AG04449 (cell line): ENCODE measurements at regions not wholly inside any gene's neighbourhood (a gene's known extent, or its start where the extent isn't known, plus 50 kb on each side); places are given as distances from the start of the nearest gene placed in this dataset.

ENCODE experiments used
- CTCF ChIA-PET: fragments of 350-600 bp; formaldehyde crosslinking; extraction: SDS; loops from one replicate; lab custom pipeline; 2021; ENCODE audit warnings: antibody characterized with exemption; lab: Yijun Ruan, JAX
- POLR2A ChIA-PET: fragments of 400-600, 350-600 bp; formaldehyde crosslinking; extraction: SDS; loops from one replicate; lab custom pipeline; 2020; ENCODE audit warnings: antibody characterized with exemption, inconsistent platforms; lab: Yijun Ruan, JAX
- DNase-seq: peaks from one replicate; pipeline ENCODE4 v3.0.0-alpha.2; 2010; ENCODE audit warnings: low read depth, low spot score
- H3K4me3 ChIP-seq: 2 replicates; pipeline ENCODE4 v1.5.1; 2011; ENCODE audit warnings: low read depth, mild to moderate bottlenecking, control low read depth, low read length
- TF ChIP-seq, protein P1 (sequence below): IDR thresholded peaks from one replicate; pipeline ENCODE4 v1.5.1; 2011; ENCODE audit warnings: mild to moderate bottlenecking, moderate library complexity, low read length, control low read depth, inconsistent platforms; ENCODE audit not compliant: insufficient read depth; ENCODE audit errors: missing control alignments

DNA sequence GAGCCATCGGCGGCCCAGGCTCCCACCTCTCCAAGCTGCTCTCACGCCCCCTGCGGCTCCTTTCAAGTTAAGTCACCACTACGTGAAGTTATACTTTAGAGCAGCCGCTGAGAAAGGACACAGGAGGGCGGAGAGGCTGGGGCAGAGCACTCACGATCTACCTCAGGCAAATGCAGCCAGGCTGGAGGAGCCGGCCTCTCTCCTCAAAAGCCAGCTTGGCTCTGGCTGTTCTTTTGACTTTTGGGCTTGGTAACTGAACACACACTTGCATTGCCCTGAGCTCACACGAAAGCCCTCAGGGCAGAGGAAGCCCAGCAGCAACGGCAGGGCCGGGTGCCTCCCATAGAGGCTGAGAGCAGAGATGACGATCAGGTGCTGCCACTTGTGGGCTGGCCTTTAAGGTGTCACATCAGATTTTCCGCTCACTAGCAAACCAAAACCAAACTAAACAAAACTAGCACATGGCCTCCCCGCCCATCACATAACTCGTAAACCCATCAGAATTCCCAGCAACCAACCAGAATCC lies 75.2 kb downstream of the PITPNM2 start:
- TF ChIP-seq, protein P1, sequence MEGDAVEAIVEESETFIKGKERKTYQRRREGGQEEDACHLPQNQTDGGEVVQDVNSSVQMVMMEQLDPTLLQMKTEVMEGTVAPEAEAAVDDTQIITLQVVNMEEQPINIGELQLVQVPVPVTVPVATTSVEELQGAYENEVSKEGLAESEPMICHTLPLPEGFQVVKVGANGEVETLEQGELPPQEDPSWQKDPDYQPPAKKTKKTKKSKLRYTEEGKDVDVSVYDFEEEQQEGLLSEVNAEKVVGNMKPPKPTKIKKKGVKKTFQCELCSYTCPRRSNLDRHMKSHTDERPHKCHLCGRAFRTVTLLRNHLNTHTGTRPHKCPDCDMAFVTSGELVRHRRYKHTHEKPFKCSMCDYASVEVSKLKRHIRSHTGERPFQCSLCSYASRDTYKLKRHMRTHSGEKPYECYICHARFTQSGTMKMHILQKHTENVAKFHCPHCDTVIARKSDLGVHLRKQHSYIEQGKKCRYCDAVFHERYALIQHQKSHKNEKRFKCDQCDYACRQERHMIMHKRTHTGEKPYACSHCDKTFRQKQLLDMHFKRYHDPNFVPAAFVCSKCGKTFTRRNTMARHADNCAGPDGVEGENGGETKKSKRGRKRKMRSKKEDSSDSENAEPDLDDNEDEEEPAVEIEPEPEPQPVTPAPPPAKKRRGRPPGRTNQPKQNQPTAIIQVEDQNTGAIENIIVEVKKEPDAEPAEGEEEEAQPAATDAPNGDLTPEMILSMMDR, result peak; percentile 17
- ChIA-PET CTCF (interaction anchor here (0.6 to 1.3 kb wide), 3 partner anchors 31 to 164 kb away, joined by 3 read pairs; no protein-coding TSS in a partner anchor), POLR2A (no interaction called here)
- H3K4me3 ChIP-seq, result no peak overlapping the region
- DNase-seq, result no peak

DNA sequence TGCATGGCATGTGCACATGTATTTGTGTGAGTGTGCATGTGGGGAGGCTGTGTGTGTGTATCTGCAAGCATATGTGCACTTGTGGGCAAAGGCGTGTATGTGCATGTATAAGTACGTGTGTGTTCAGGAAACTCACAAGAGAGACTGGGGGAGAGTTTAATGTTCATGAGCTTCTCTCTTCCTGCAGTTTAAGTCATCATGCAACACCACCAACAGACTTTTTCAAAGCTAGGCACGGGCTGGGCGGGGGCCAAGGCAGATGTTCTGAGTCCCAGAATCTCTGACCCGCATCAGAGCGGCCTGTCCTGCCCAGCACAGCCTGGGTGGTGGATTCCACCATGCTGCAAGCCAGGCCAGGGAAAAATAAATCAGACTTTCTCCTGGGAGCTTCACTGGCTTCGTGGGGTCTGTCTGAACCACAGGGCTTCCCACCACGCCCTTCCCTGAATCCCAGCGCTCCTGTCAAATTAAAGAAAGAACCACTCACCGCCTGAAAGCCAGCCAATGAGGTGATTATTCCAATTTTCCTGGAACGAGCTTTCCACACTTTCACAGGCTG lies 75.7 kb downstream of the PITPNM2 start:
- POLR2A ChIA-PET, result no interaction called here
- TF ChIP-seq, protein P1, result no peak
- CTCF ChIA-PET, result interaction anchor here (1.1 to 1.3 kb wide), 3 partner anchors 15 to 94 kb away, joined by 3 read pairs; no protein-coding TSS in a partner anchor
- DNase-seq, result no peak
- no peak overlapping the region for H3K4me3 ChIP-seq

DNA sequence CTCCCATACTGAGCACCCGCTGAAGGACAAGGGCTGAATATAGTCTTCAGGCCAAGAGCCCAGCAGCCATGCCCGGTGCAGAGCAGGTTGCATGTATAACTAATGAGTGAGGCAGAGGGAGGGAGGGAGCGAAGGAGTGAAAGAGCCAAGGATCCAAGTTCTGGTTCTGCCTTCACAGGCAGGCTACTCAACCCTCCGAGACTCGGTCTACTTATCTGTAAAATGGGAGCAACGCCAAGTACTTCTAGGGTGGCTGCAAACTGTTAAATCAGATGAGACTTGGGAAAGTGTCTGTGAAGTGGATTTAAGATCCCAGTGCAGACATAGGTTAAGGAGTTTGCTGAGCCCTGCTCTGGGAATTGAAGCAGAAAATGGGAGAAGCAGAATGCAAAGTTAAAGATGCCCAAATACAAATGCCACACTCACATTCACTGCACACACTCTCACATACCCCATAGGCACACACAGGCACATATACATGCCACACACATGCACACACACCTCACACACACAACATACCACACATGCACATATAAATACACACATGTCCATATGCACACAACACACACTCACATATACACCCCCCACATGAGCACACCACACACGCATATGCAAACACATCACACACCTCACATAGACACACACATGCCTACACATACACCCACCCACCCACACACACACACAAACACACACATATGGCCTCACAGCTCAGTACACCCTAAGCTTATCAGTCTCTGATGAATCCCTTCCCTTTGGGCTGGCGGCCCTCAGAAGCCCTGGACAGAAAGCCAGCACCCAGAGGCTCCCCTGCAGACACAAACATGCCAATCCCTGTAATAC lies 76.7 kb downstream of the PITPNM2 start:
- DNase-seq, result no peak
- POLR2A ChIA-PET, result no interaction called here
- TF ChIP-seq, protein P1, result no peak
- H3K4me3 ChIP-seq, result no peak overlapping the region
- CTCF ChIA-PET, result interaction anchor here (1.2 to 1.3 kb wide), 2 partner anchors 16 to 29 kb away, joined by 3 read pairs; no protein-coding TSS in a partner anchor

DNA sequence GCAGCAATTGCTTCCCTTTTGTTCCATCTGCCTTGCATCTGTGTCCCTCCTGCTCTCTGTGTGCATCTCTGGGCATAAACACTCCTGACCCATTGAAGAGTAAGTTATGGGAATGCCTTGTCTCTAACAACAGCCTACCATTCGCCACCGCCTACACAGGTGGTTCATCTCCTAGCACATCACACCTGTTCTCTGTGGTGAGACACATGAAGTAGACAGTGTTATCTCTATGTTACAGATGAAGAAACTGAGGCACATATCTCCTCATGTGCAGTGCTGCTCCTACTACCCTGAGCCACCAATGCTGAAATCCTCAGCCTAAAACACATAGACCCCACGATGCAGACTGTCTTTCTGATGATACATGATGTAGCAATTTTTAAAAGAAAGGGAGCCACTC lies 77.6 kb downstream of the PITPNM2 start:
- POLR2A ChIA-PET, result no interaction called here
- no peak overlapping the region for H3K4me3 ChIP-seq
- no peak for DNase-seq
- TF ChIP-seq, protein P1, result no peak
- CTCF ChIA-PET, result interaction anchor here (1.5 kb wide), 1 partner anchor 13 kb away, joined by 3 read pairs; no protein-coding TSS in a partner anchor

DNA sequence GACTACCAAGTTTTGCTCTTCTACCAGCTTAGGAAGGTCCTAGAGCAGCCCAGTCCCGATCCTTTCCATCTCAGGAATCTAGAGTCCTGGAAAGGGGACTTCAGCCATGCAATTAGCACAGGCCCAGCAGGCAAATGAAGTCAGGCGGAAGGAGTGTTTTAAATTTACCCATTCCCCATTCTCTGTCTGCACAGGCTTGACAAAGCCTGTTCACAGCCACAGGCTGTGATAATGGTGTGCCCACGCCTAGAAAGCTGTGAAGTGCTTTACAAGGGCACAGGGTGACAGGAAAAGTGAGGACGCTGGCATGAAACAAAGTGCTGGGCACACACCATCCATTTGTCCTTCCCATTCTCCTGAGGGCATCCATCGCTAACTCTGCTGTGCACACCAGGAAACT lies 79.0 kb downstream of the PITPNM2 start:
- ChIA-PET CTCF (no interaction called here), POLR2A (no interaction called here)
- H3K4me3 ChIP-seq, result no peak overlapping the region
- DNase-seq, result no peak
- TF ChIP-seq, protein P1, result no peak
